ENCODE measurements at regions not wholly inside any gene's neighbourhood (a gene's known extent, or its start where the extent isn't known, plus 50 kb on each side); places are given as distances from the start of the nearest gene placed in this dataset.
"Not testable (repeated sequence)": the region's sequence is repeated elsewhere in the genome, so short reads cannot be mapped to it uniquely, and the experiment has no call there.

- no peak for DNase-seq
Measured at GRCh38 chr12:5166976-5167375, 123.3 kb downstream of the KCNA5 start.

GRCh38 chr12:5168148-5168547, 124.5 kb downstream of the KCNA5 start:
- DNase-seq = no peak

- DNase-seq = no peak
Measured at GRCh38 chr12:5170844-5171243, 127.2 kb downstream of the KCNA5 start.

GRCh38 chr12:5171701-5172100, 128.0 kb downstream of the KCNA5 start:
- DNase-seq = no peak

- DNase-seq = no peak
Measured at GRCh38 chr12:5172886-5173285, 129.2 kb downstream of the KCNA5 start.

GRCh38 chr12:5173511-5174011, 129.9 kb downstream of the KCNA5 start:
- peak in 1 of 2 experiments; percentile 6 for DNase-seq

GRCh38 chr12:5175415-5175814, 131.7 kb downstream of the KCNA5 start:
- not testable (repeated sequence) for DNase-seq

- no peak for DNase-seq
Measured at GRCh38 chr12:5176036-5176435, 132.4 kb downstream of the KCNA5 start.

GRCh38 chr12:5177096-5177495, 133.4 kb downstream of the KCNA5 start:
- DNase-seq = no peak

- no peak for DNase-seq
Measured at GRCh38 chr12:5177731-5178130, 134.1 kb downstream of the KCNA5 start.

- DNase-seq = no peak
Measured at GRCh38 chr12:5178571-5178970, 134.9 kb downstream of the KCNA5 start.

- DNase-seq = no peak
Measured at GRCh38 chr12:5180496-5180895, 136.8 kb downstream of the KCNA5 start.

GRCh38 chr12:5184186-5184585, 140.5 kb downstream of the KCNA5 start:
- DNase-seq = no peak

- no peak for DNase-seq
Measured at GRCh38 chr12:5185435-5186069, 141.9 kb downstream of the KCNA5 start.

- no peak for DNase-seq
Measured at GRCh38 chr12:5186715-5187114, 143.0 kb downstream of the KCNA5 start.

GRCh38 chr12:5187136-5187535, 143.5 kb downstream of the KCNA5 start:
- DNase-seq = no peak

- DNase-seq = no peak
Measured at GRCh38 chr12:5188472-5188871, 144.8 kb downstream of the KCNA5 start.

GRCh38 chr12:5189173-5189572, 145.5 kb downstream of the KCNA5 start:
- no peak for DNase-seq

- DNase-seq = no peak
Measured at GRCh38 chr12:5191803-5192538, 148.3 kb downstream of the KCNA5 start.

GRCh38 chr12:5192726-5193125, 149.0 kb downstream of the KCNA5 start:
- DNase-seq = no peak

GRCh38 chr12:5194306-5194705, 150.6 kb downstream of the KCNA5 start:
- DNase-seq = no peak

GRCh38 chr12:5195244-5195643, 151.6 kb downstream of the KCNA5 start:
- DNase-seq = no peak

GRCh38 chr12:5195691-5196090, 152.0 kb downstream of the KCNA5 start:
- DNase-seq = no peak

- no peak for DNase-seq
Measured at GRCh38 chr12:5197131-5197530, 153.5 kb downstream of the KCNA5 start.

GRCh38 chr12:5197656-5198055, 154.0 kb downstream of the KCNA5 start:
- DNase-seq = no peak

Data from SHP77 (cell line).